Stimulated activated effector memory CD8-positive, alpha-beta T cell treated with anti-CD3 and anti-CD28 coated beads, Interleukin-12 subunit alpha, Interleukin-12 subunit beta, amount 100 ng/mL, for 72 hours (primary cell): ENCODE measurements at regions not wholly inside any gene's neighbourhood (a gene's known extent, or its start where the extent isn't known, plus 50 kb on each side); places are given as distances from the start of the nearest gene placed in this dataset.
"Not testable (repeated sequence)": the region's sequence is repeated elsewhere in the genome, so short reads cannot be mapped to it uniquely, and the experiment has no call there.

ENCODE experiments used
- ATAC-seq: fragments of 150-1000 bp; cut with Tn5 transposase; 2 replicates; pipeline ENCODE4 v1.10.0; 2021
- DNase-seq, 2 donors: peaks; one replicate each; pipeline ENCODE4 v3.0.0; 2021 to 2022; ENCODE audit warnings: low spot score in 2 of 2
- H3K27ac Mint-ChIP-seq: one replicate; pipeline ENCODE4 v1.8.0; 2022; ENCODE audit warnings: mild to moderate bottlenecking, mixed read lengths
- H3K36me3 Mint-ChIP-seq: one replicate; pipeline ENCODE4 v1.8.0; 2022; ENCODE audit warnings: mild to moderate bottlenecking, mixed read lengths
- H3K4me1 Mint-ChIP-seq: one replicate; pipeline ENCODE4 v1.8.0; 2022; ENCODE audit warnings: mixed read lengths
- H3K4me3 Mint-ChIP-seq: one replicate; pipeline ENCODE4 v1.8.0; 2022; ENCODE audit warnings: mild to moderate bottlenecking, mixed read lengths
- H3K9me3 Mint-ChIP-seq: one replicate; pipeline ENCODE4 v1.8.0; 2022; ENCODE audit warnings: mixed read lengths

DNA sequence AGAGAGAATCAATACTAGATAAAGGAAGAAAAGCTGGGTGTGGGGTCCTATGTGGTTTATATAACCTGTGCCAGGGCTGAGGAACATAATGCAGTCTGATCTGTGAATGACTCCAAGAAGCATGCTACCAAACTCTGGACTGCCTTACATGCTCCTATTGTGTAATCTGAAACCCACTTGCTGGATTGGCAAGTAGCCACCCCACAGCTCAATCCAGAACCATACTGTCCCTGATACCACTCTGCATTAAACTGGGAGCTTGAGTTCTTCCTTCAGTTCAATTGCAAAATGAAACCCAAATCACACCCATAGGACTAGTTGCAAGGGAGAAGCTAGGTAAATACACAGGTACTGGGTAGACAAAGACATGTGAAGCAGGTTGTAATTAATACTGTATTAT is 115.4 kb upstream of the NEGR1 start:
- H3K9me3 Mint-ChIP-seq, result peaks cover 12% of the 10 kb centered on the region
- DNase-seq (no peak), ATAC-seq (no peak)
- H3K27ac Mint-ChIP-seq, result no peak overlapping the region
- H3K36me3 Mint-ChIP-seq, result no peaks in the 10 kb centered on the region
- no peaks in the 10 kb centered on the region for H3K4me1 Mint-ChIP-seq
- no peak overlapping the region for H3K4me3 Mint-ChIP-seq

DNA sequence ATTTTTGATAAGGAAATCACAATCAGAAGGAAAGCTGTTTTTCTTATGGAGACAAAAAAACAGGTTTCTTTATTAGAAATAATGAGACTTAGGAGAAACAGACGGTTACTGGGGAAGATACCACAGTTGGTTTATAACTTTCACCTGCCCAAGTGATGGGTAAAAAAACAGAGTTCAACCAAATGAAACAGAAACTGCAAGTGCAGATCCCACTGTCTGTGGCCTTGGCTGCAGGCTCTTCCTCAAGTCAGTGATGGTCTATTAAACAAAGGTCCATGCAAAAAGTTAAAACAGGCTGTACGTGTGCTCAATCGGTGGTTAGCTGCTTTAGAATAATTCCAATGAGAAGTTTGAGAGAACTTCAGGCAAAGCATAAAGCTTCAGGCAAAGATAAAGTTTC is 112.1 kb upstream of the NEGR1 start:
- no peak overlapping the region for H3K4me3 Mint-ChIP-seq
- no peaks in the 10 kb centered on the region for H3K36me3 Mint-ChIP-seq
- H3K4me1 Mint-ChIP-seq, result no peaks in the 10 kb centered on the region
- H3K9me3 Mint-ChIP-seq, result peaks cover 5% of the 10 kb centered on the region
- ATAC-seq (no peak), DNase-seq (no peak)
- no peak overlapping the region for H3K27ac Mint-ChIP-seq

DNA sequence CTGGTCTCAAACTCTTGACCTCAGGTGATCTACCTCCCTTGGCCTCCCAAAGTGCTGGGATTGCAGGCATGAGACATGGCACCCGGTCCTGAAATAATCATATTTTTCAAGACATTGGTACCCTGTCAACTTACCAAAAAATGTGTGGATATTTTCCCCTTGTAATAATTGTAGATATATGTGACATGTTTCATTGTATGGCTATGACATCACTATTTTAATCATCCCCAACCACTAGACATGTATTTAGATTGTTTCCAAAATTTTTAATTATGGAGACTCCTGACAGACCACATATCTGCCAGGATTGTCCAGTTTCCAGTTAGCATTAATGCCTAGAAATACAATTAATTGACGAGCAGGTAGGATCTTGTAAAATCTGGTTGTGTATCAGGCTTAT is 96.7 kb upstream of the NEGR1 start:
- ATAC-seq (no peak), DNase-seq (no peak)
- no peaks in the 10 kb centered on the region for H3K36me3 Mint-ChIP-seq
- no peak overlapping the region for H3K27ac Mint-ChIP-seq
- peaks cover 11% of the 10 kb centered on the region for H3K9me3 Mint-ChIP-seq
- no peaks in the 10 kb centered on the region for H3K4me1 Mint-ChIP-seq
- no peak overlapping the region for H3K4me3 Mint-ChIP-seq

DNA sequence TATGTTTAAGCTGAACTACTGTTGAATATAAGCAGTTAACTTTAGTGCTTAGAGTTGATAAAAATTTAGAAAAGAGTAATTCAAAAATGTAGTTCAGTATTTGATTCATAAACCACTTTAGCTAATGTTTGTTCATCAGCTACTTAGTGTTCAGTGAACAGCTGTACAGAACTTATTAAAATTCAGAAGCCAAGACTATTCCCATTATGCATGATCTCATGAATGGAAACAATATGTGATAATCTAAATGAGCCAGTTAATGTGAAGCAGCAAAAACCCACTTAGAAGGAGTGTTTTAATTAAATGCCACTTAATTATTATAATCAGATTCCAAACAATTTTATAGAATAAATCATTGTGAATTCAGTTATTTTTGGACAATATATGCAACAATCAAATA is 92.9 kb upstream of the NEGR1 start:
- H3K4me1 Mint-ChIP-seq, result no peaks in the 10 kb centered on the region
- no peak overlapping the region for H3K27ac Mint-ChIP-seq
- no peaks in the 10 kb centered on the region for H3K36me3 Mint-ChIP-seq
- H3K4me3 Mint-ChIP-seq, result no peak overlapping the region
- no peak for DNase-seq
- peaks cover 11% of the 10 kb centered on the region for H3K9me3 Mint-ChIP-seq
- ATAC-seq, result no peak

DNA sequence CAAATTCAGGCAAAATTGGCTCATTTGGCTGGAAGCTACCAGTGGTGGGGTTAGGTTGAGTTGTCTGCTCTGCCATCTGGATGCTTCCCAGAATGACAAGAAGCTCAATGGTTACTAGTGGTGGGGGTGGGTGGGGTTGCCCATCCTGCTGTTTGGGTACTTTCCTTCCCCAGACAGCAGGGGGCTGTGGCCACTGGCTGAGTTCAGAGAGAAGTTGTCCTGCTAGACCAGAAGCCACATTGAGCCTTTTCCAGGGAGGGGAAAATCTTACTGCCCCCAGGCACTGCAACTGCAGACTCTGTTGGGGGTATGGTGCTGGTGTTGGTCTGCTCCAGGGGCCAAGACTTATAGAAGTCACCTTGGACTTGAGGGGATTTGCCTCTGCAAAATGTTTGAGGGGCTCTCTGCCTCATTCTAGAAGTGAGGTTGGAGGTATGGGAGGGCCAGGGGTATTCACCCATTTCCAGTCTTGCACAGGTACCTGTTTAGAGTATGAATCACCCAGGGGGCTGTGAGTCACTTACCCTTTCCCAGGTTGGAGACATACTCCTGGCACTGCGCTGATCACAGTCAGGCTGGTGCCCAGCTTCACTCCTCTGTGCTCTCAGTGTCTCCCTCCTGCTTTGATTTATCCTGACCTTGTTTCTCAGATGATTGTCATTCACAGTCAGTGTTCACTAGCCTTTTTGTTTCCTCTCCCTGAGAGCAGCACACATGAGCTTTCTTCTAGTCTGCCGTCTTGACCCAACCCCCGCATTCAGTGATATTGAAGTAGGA is 89.1 kb upstream of the NEGR1 start:
- ATAC-seq, result no peak
- Mint-ChIP-seq H3K4me3 (no peak overlapping the region), H3K36me3 (no peaks in the 10 kb centered on the region), H3K4me1 (no peaks in the 10 kb centered on the region), H3K27ac (no peak overlapping the region), H3K9me3 (peaks cover 14% of the 10 kb centered on the region)
- DNase-seq, result no peak

DNA sequence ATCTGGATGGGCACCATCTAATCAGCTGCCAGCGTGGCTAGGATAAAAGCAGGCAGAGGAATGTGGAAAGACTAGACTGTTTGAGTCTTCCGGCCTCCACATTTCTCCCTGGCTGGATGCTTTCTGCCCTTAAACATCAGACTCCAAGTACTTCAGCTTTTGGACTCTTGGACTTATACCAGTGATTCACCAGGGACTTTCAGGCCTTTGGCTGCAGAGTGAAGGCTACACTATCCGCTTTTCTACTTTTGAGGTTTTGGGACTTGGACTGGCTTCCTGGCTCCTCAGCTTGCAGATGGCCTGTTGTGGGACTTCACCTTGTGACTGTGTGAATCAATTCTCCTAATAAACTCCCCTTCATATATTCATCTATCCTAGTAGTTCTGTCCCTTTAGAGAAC is 88.5 kb upstream of the NEGR1 start:
- DNase-seq, H3K36me3 Mint-ChIP-seq, H3K4me3 Mint-ChIP-seq, H3K27ac Mint-ChIP-seq, H3K4me1 Mint-ChIP-seq, ATAC-seq: not testable (repeated sequence)
- H3K9me3 Mint-ChIP-seq, result peaks cover 13% of the 10 kb centered on the region

DNA sequence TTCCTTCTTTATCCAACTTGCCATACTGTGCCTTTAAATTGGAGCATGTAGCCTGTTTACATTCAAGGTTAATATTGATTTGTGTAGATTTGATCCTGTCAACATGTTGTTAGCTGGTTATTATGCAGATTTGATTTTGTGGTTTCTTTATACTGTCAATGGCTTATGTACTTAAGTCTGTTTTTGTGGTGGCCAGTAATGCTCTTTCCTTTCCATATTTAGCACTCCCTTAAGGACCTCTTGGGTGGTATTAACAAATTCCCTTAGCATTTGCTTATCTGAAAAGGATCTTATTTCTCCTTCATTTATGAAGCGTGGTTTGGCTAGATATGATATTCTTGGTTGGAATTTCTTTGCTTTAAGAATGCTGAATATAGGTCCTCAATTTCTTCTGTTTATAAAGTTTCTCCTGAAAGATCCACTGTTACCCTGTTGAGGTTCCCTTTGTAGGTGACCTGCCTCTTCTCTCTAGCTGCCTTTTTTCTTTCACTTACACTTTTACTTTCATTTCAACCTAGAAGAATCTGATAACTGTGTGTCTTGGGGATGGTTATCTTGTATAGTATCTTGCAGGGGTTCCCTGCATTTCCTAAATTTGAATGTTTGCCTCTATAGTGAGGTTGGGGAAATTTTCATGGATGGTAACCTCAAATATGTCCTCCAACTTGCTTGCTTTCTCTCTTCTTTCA is 86.9 kb upstream of the NEGR1 start:
- DNase-seq (no peak), ATAC-seq (no peak)
- H3K36me3 Mint-ChIP-seq, result no peaks in the 10 kb centered on the region
- H3K27ac Mint-ChIP-seq, result no peak overlapping the region
- H3K9me3 Mint-ChIP-seq, result peaks cover 13% of the 10 kb centered on the region
- no peaks in the 10 kb centered on the region for H3K4me1 Mint-ChIP-seq
- H3K4me3 Mint-ChIP-seq, result no peak overlapping the region

DNA sequence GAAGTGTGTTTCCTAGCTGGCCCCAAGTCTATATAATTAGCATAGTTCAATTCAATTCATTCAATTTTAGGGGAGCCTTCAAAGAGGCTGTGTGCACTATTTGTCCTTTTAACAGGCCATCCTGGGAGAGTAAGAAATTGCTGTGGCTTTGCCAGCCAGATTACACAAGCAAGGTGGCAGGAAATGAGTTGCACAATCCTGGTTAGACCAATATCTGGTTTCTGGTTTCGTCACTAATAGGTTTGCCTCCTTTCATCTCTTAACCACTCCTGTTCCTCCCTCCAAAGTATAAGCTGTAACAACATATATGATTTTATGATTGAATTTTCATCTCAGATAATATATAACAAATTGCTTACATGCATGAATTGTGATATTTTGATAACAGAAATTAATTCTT is 84.1 kb upstream of the NEGR1 start:
- DNase-seq, result no peak
- no peaks in the 10 kb centered on the region for H3K4me1 Mint-ChIP-seq
- no peak overlapping the region for H3K4me3 Mint-ChIP-seq
- ATAC-seq, result no peak
- no peaks in the 10 kb centered on the region for H3K36me3 Mint-ChIP-seq
- peaks cover 12% of the 10 kb centered on the region for H3K9me3 Mint-ChIP-seq
- no peak overlapping the region for H3K27ac Mint-ChIP-seq

DNA sequence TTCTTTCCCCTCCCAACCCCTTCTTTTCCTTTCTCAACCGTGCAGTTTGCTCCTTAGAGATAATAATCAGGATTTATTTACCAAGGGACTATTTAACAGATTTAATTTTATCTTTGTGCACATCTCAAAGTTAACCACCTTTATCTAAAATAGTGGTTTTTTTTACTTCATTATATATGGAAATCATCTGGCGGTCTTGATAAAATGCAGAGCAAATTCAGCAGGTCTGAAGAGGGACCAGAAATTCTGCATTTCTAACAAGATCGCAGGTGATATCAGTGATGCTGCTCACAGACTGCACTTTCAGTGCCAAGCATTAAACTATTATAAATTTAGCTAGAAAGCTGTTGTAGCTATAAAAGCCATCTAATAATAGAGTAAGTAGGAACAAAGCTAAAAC is 83.4 kb upstream of the NEGR1 start:
- DNase-seq, result no peak
- peaks cover 12% of the 10 kb centered on the region for H3K9me3 Mint-ChIP-seq
- no peak overlapping the region for H3K4me3 Mint-ChIP-seq
- no peak for ATAC-seq
- H3K27ac Mint-ChIP-seq, result no peak overlapping the region
- no peaks in the 10 kb centered on the region for H3K4me1 Mint-ChIP-seq
- H3K36me3 Mint-ChIP-seq, result no peaks in the 10 kb centered on the region

DNA sequence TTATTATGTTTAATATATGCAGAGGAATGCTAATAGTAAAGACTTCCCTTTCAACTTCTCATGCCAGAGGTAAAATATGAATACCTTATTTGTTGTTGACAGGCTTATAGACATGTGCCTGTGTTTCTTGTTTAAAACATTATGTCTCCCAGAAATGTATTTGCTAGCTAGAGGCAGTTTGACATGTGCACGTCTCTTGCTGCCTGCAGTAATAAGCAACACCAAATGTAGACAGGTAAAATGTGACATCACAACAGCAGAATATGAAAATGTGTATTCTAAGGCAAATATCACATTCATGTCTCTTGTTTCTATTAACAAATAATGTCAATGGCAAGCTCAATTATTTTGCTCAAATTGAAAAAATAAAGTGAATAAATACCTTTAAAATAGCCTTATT is 80.2 kb upstream of the NEGR1 start:
- Mint-ChIP-seq H3K4me1 (no peaks in the 10 kb centered on the region), H3K9me3 (peaks cover 8% of the 10 kb centered on the region), H3K36me3 (no peaks in the 10 kb centered on the region), H3K4me3 (no peak overlapping the region), H3K27ac (no peak overlapping the region)
- ATAC-seq (no peak), DNase-seq (no peak)

DNA sequence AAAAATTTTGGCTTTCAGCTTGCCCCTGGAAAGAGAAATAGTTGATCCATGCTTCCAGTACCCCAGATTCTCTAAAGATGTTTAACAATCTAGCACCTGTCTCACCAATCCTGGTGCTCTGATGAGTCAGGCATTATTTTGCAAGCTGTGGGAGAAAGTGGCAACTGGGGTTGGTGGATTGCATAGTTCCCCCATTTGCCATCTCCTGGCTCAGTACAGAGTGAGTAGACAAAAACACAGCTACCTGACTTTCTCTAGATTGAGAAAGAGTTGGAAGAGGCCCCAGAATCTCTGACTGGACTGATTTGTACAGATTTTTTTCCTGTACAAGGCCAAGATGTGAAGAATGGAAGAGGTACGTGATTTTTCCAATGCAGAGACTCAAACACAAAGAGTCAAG is 75.1 kb upstream of the NEGR1 start:
- H3K4me1 Mint-ChIP-seq, result no peaks in the 10 kb centered on the region
- no peaks in the 10 kb centered on the region for H3K36me3 Mint-ChIP-seq
- no peak for DNase-seq
- ATAC-seq, result no peak
- H3K27ac Mint-ChIP-seq, result no peak overlapping the region
- H3K4me3 Mint-ChIP-seq, result no peak overlapping the region
- H3K9me3 Mint-ChIP-seq, result peaks cover 9% of the 10 kb centered on the region

DNA sequence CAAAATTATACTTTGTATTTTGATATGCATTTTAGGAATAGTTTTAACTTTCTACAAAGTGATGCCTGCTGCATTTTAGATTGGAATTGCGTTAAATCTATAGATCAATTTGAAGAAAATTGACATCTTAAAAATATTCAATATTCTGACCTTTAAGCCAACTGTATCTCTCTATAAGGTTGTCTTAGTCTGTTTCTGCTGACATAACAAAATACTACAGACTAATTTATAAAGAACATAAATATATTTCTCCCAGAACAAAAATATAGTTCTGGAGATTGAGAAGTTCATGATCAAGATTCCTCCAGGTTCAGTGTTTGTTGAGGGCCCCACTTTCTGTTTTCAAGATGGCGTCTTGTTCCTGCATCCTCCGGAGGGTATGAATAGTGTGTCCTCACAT is 73.6 kb upstream of the NEGR1 start:
- Mint-ChIP-seq H3K4me1 (no peaks in the 10 kb centered on the region), H3K27ac (no peak overlapping the region), H3K4me3 (no peak overlapping the region), H3K9me3 (peaks cover 6% of the 10 kb centered on the region), H3K36me3 (no peaks in the 10 kb centered on the region)
- ATAC-seq (no peak), DNase-seq (no peak)

DNA sequence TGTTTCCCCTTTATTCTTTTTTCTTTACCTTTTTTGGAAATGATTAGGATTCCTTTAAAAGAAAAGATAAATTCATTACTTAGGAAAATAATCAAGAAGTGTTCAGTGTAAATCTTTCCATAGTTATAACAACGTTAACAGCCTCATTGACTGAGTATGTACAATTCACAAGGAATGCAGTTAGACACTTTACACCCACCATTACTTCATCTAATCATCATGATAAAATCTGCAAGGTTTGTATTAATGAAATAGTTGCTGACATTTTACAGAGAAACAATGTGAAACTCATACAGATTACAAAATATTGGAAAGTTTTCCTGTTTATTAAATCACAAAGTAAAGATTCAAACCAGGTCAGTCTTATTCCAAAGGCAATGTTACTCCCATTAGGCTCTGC is 59.3 kb upstream of the NEGR1 start:
- H3K27ac Mint-ChIP-seq, result no peak overlapping the region
- no peak for DNase-seq
- H3K9me3 Mint-ChIP-seq, result peaks cover 7% of the 10 kb centered on the region
- no peaks in the 10 kb centered on the region for H3K36me3 Mint-ChIP-seq
- H3K4me3 Mint-ChIP-seq, result no peak overlapping the region
- no peak for ATAC-seq
- H3K4me1 Mint-ChIP-seq, result no peaks in the 10 kb centered on the region

DNA sequence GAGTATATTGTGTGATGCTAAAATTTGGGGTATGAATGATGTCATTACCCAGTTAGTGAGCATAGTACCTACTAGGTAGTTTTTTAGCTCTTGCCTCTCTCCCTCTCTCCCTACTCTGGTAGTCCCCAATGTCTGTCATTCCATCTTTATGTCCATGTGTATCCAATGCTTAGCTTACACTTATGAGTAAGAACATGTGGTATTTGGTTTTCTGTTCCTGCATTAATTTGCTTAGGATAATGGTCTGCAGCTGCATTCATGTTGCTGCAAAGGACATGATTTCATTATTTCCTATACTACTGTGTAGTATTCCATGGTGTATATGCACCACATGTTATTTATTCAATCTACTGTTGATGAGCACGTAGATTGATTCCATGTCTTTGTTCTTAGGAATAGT is 54.4 kb upstream of the NEGR1 start:
- H3K4me1 Mint-ChIP-seq, result no peaks in the 10 kb centered on the region
- H3K9me3 Mint-ChIP-seq, result peaks cover 7% of the 10 kb centered on the region
- no peak overlapping the region for H3K4me3 Mint-ChIP-seq
- DNase-seq, result no peak
- H3K36me3 Mint-ChIP-seq, result no peaks in the 10 kb centered on the region
- H3K27ac Mint-ChIP-seq, result no peak overlapping the region
- no peak for ATAC-seq
